ENCODE measurements at regions not wholly inside any gene's neighbourhood (a gene's known extent, or its start where the extent isn't known, plus 50 kb on each side); places are given as distances from the start of the nearest gene placed in this dataset.

GRCh38 chr22:44599500-44600140, 101.6 kb upstream of the RTL6 start:
- no peak for TF ChIP-seq CTCF (IDR thresholded peaks at IDR 0.05)
- TF ChIP-seq POLR2A (IDR thresholded peaks at IDR 0.05) = no peak
- TF ChIP-seq EP300 (IDR thresholded peaks at IDR 0.05) = no peak

Measured in tibial nerve (tissue), 4 donors.